Endometrium (tissue), 2 donors: ENCODE measurements at regions not wholly inside any gene's neighbourhood (a gene's known extent, or its start where the extent isn't known, plus 50 kb on each side); places are given as distances from the start of the nearest gene placed in this dataset.

ENCODE experiments used
- FAIRE-seq: peaks from 2 replicates; lab custom pipeline; 2012; peaks lifted over from hg19 to GRCh38; lab: Jason Lieb, UNC
- donor health status: control.
- donor health status: control.

- no peak for FAIRE-seq
Observed at GRCh38 chr4:163768014-163768413, 273.5 kb downstream of the TMA16 start.

GRCh38 chr4:163772238-163772637 lies 277.7 kb downstream of the TMA16 start:
- FAIRE-seq: no peak

- no peak for FAIRE-seq
Observed at GRCh38 chr4:163773940-163774339, 279.4 kb downstream of the TMA16 start.

DNA sequence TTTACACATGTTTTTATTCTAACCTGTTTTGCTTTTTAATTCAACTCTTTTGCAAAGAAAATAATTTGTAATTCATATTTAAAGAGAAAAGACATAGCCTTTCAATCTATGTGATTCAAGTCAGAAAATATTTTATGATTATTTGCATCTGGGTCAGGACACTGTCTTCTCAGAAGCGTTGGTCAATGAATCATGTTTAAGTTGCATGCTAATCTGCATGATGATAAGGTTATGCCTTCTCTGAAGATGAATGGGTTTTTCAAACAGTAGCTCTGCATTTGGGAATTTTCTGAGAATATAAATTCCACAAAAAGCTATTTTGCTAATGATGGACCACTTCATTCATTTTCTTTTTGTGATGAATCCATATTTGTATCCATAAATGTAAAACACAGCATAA lies 282.5 kb downstream of the TMA16 start:
- no peak for FAIRE-seq

DNA sequence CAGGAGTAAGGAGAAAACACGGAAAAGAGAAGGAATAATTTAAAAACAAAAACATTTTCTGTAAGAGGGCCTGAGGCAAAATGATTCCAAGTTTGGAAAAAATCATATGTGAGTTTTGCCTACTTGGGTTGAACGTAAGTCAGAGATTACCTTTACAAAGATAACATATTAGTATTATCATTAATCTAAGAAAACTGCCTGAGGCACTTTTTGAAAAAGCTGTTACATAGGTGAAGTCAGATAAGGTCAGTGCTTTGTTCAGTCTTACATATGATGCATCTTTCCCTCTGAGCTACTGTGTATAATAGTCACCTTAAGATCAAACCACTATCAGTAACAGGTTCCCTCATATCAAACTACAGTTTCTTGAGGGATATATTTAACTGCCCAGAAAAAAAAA lies 287.2 kb downstream of the TMA16 start:
- FAIRE-seq: no peak

DNA sequence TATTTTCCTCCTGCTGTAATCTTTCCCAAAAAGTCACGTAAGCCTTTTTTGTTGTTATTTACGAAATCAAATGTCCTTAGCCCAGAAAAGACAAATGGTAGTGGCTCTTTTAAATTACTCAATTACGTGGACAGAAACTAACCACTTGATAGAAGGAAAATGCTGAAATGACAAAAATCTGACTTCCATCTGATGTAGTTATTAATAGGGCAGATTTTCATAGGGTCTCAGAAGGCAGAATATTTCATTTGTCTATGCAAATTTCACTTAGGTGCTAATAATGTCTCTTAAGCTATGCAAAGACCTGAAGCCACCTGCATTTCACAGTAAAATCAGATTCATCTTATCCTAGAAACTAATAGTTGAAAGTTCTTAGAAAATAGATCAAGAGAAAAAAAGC lies 295.7 kb downstream of the TMA16 start:
- FAIRE-seq: no peak

DNA sequence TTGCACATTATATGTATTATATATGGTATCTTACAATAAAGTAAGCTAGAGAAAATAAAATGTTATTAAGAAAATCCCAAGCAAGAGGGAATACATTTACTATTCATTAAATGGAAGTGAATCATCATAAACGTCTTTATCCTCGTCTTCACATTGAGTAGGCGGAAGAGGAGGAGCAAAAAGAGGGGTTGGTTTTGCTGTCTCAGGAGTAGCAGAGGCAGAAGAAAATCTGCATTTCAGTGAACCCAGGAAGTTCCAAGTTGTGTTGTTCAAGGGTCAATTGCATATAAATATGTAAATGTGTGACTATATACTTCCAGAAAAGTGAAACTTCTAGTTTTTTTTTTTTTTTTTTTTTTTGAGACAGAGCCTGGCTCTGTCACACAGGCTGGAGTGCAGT lies 301.4 kb downstream of the TMA16 start:
- no peak for FAIRE-seq

DNA sequence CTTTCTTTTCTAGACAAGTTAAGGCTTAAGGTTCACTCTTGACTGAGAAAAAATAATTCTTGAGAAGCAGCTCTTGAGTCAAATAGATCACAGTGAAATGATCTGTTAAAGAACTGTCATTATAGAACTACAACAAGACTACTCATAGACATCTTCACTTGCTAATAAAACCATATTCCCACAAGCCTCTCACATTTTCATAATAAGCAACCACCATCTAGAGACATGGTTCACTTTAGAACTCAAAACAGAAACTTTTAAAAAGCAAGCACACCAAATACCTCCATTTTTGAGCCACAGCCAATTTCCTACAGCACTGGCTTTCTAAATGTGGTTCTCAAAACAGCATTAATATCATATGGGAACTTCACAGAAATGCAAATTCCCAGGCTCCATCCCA lies 309.5 kb downstream of the TMA16 start:
- no peak for FAIRE-seq

- no peak for FAIRE-seq
Observed at GRCh38 chr4:163806653-163807052, 312.2 kb downstream of the TMA16 start.

DNA sequence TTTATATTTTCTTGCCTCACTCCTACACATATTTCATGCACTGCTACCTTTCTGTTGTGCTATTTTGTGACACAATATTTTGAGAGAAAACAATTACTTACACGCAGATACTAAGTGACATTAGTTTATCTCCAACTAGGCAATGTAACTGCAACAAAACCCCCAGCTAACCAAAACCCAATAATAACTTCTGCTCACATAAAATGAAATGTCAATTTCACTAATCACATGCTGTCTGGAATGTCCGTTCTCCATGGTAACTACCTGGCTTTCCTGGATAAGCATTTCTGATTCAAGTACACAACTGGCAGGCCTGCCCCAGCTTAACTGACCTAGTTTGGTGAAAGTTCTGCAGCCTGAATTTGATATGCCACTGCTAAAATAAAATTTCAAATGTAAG lies 313.5 kb downstream of the TMA16 start:
- no peak for FAIRE-seq

GRCh38 chr4:163810755-163811154 lies 316.3 kb downstream of the TMA16 start:
- no peak for FAIRE-seq

- FAIRE-seq: no peak
Observed at GRCh38 chr4:163815776-163816175, 321.3 kb downstream of the TMA16 start.

- FAIRE-seq: no peak
Observed at GRCh38 chr4:163816494-163816893, 322.0 kb downstream of the TMA16 start.

DNA sequence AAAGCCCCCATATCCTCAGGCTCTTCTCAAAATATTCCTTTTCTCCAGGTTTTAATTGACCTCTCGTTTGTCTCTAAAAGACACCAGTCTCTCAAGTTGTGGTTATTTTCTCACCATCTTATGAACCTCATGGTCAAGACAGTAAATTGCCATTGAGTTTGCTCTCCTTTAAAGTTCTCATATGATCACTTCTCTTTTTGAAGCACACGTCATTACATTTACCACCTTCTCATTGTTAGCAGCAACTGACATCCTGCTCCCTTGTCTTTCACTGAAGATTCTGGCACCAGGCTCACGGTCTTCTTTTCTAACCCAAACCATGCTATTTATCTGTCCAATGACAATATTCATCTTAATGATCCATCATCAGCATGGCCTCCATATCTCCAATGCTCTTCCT lies 324.2 kb downstream of the TMA16 start:
- FAIRE-seq: no peak

DNA sequence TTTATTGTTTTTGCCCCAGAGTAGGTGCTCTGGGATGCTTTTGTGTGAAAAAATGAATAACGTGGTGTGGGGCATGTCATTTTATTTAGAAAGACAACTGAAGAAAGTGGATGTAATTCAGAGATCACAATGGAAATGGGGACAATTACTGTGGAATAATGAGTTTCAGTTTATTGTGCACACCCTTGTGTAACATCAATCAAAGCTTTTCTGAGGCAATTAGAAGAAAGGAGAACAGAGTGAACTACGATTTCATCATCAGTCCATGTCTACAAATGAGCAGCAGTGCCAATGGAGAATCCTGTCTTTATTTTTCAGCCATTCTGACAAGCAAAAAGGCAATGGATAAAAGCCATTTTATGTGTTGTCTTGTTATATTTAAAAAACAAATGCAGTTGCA lies 339.2 kb downstream of the TMA16 start:
- FAIRE-seq: no peak

GRCh38 chr4:163846008-163846407 lies 351.5 kb downstream of the TMA16 start:
- no peak for FAIRE-seq

DNA sequence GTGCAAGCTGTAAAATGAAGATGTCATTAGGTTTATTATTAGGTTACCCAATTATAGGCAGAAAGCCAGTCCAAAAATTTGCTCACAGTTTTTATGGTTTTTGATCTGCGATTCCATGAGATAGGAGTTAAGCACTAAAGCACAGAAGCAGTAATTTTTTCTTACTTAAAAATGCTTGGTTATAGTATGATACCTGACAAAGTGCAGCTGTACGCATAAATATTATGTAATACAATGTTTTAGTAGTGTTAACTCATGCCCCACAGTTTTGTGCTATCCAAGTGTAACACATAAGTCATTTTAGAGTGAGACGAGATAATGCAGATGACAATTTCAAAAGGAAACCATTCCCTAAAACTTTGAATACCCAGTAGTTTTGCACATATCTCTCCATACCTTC lies 357.8 kb downstream of the TMA16 start:
- FAIRE-seq: no peak

DNA sequence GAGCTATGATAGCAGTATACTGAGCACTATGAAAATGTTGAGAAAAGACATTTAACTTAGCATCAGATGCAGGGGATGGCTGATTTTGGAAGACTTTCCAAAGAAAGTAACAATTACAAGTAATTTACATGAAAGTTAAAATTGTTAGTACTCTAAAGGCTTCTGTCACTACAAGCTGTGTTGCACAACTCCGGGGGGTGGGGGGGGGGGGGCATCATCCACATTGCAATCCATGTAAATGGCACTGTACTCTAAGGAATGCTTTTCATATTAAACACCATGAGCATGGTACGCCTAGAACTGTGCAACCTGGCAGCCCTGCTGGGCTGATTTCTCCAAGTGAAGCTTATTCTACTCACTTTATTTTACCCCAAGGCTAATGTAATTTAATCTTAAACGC lies 363.4 kb downstream of the TMA16 start:
- FAIRE-seq: no peak

DNA sequence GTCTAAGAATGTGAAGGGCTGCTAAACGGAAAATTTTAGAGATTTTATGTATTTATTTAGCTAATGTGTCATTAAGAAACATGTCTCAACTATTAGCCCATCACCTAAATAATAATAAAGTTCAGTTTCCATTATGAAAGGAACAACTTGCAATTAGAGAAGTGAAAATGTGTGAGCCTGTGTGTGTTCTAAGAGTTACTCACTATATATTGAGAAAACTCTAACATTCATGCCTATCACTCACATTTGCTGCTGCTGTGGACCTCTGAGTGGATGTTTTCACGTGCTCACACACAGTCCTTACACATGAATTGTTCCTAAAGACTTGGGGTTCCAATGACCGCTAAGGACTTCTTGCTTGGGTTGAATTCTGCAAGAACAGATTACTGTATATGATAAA lies 364.0 kb downstream of the TMA16 start:
- no peak for FAIRE-seq

DNA sequence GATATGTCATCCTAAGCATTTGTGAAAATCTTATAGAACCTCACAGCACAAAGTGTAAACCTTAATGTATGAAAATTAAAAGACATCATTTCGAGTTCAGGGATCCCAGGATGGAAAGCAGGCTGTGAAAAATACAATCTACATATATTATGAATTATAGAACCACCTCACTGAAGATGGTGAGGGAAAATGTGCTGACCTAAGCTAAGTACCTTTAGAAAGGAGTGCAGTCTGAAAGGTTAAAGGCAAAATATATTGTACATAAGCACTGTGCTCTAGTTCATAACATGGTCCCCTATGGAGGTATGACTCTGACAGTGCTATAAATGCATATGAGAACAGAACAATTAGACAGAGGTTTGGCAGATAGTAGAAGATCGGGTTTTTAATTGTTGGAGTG lies 368.6 kb downstream of the TMA16 start:
- FAIRE-seq: no peak

DNA sequence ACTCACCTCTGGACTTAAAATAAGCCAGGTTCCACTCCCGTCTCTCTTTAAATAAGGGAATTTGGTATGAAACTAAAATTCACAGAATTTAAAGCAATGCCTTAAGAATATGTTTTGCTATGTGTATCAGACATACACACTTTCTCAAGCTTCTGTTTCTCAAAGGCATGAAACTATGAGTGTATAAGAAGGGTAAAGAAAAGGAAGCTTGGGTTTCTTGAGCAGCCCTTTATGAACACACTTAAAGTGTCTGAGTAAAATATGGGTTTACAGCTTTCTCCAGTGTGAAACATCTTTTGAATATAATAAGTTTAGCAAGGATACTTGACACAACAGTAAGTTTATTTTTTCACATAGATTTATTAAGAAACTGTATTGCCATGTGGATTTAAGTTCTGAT lies 370.5 kb downstream of the TMA16 start:
- FAIRE-seq: no peak

DNA sequence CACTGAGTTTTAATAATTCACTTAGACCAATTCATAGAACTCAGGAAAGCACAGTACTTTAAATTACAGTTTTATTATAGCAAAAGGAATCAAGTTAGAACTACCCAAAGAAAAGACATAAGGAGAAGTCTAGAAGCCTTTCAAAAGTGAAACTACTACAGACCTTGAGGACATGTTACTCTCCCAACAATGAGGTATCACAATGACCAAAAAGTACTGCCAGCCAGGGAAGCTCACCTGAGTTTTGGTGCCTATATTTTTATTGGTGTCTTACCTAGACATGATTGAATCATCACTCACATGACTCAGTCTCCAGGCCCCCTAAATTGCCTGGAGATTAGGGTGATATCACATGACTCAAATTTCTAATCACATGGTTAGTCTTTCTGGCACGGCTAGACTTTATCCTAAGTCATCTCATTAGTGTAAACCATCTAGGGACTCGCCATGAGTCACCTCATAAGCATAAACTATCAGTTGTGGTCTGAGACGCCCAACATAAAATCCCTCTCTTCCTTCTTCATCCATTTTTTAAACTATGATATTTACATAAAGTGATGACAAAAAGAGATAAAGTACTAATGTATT lies 372.3 kb downstream of the TMA16 start:
- no peak for FAIRE-seq

DNA sequence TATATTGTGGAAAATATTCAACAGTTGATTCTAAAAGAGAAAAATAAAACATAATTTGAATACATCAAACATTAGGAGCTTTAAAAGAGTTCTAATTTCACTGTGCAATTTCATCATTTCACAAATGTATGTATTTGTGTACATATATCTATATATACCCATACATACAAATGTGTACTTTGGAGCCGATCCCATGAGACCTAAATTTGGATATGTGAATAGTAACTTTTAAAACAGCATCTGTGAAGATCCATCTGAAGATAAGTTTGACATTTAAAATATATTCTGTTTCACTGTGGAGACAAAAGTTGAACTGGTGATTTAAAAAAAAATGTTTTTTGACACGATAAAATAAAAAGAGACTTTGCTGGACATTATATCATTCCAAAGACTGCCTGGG lies 374.0 kb downstream of the TMA16 start:
- FAIRE-seq: no peak

DNA sequence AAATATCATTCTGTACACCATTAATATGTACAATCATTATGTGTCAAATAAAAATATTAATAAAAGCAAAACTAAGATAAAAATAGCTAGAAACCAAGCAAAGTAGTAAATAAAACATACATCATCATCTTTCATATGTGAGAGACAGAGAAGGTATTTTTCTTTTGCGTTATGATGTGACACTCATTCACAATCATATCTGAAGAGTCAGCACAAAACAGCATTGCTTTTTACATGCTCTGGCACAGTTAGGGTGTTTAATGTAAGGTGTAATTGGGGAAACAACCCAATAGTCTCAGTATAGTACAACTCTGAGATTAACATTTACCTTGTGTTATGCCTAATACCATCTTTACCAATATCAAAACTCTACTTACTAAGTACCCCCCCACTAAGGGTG lies 376.6 kb downstream of the TMA16 start:
- FAIRE-seq: no peak

DNA sequence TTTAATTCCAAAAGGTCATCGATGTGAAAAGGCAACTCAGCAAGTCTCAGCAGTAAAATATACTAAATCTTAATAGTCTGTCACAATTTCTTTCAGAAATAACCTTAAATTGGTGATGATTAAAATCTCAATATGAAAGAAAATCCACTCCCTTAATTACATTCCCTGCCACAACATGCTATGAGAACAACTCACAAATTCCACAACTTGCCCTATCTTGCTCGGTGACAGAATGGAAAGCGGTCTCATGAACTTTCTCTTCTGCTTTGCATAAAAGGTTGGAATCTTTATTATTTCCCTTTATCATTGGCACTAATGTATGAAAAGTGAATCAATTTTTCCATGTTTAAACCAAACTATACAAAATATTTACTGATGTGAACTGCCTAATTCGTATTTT lies 380.8 kb downstream of the TMA16 start:
- FAIRE-seq: no peak
